ENCODE measurements at regions not wholly inside any gene's neighbourhood (a gene's known extent, or its start where the extent isn't known, plus 50 kb on each side); places are given as distances from the start of the nearest gene placed in this dataset.

GRCh38 chrX:124887572-124887971, 432.1 kb upstream of the TEX13C start:
- Histone ChIP-seq H3K27ac (ENCODE audit: insufficient read depth, low read length) (no peak overlapping the region), H3K4me2 (ENCODE audit: extremely low read depth, insufficient read depth, low read length) (no peak overlapping the region), H3K27me3 (ENCODE audit: control insufficient read depth, insufficient read depth, low read length) (no peaks in the 10 kb centered on the region), H3K9me3 (ENCODE audit: control insufficient read depth, insufficient read depth, low read depth, low read length) (no peaks in the 10 kb centered on the region), H3K4me3 (replicated peaks in 1 of 4; ENCODE audit: control extremely low read depth in 1 of 4, insufficient read depth in 1 of 4, low read depth in 3 of 4, low read length in 4 of 4) (no peak overlapping the region), H3K79me2 (ENCODE audit: control insufficient read depth, insufficient read depth, low read length) (no peaks in the 10 kb centered on the region), H4K20me1 (ENCODE audit: control insufficient read depth, extremely low read depth, insufficient read depth, low read length) (no peaks in the 10 kb centered on the region), H3K36me3 (ENCODE audit: control insufficient read depth, insufficient read depth, low read length) (no peaks in the 10 kb centered on the region), H2AFZ (ENCODE audit: low read length) (no peak overlapping the region), H3K9ac (ENCODE audit: insufficient read depth, low read length) (no peak overlapping the region), H3K4me1 (ENCODE audit: control insufficient read depth, extremely low read depth, insufficient read depth, low read length) (no peaks in the 10 kb centered on the region)
- TF ChIP-seq CTCF (conservative IDR thresholded peaks at IDR 0.05 in 1 of 2, IDR thresholded peaks at IDR 0.05 in 1 of 2; ENCODE audit: low read depth in 1 of 2, low read length in 2 of 2): no peak
- no peak for TF ChIP-seq EZH2 (IDR thresholded peaks at IDR 0.05; ENCODE audit: low read length, missing control alignments)
- no peak for DNase-seq (ENCODE audit: low read depth in 2 of 2)

- no peak overlapping the region for H3K4me2 ChIP-seq (ENCODE audit: extremely low read depth, insufficient read depth, low read length)
- H2AFZ ChIP-seq (ENCODE audit: low read length): no peak overlapping the region
- no peak for DNase-seq (ENCODE audit: low read depth in 2 of 2)
- no peaks in the 10 kb centered on the region for H3K4me1 ChIP-seq (ENCODE audit: control insufficient read depth, extremely low read depth, insufficient read depth, low read length)
- no peaks in the 10 kb centered on the region for H3K27me3 ChIP-seq (ENCODE audit: control insufficient read depth, insufficient read depth, low read length)
- H3K9me3 ChIP-seq (ENCODE audit: control insufficient read depth, insufficient read depth, low read depth, low read length): no peaks in the 10 kb centered on the region
- H3K79me2 ChIP-seq (ENCODE audit: control insufficient read depth, insufficient read depth, low read length): no peaks in the 10 kb centered on the region
- H3K27ac ChIP-seq (ENCODE audit: insufficient read depth, low read length): no peak overlapping the region
- no peak for TF ChIP-seq CTCF (conservative IDR thresholded peaks at IDR 0.05 in 1 of 2, IDR thresholded peaks at IDR 0.05 in 1 of 2; ENCODE audit: low read depth in 1 of 2, low read length in 2 of 2)
- TF ChIP-seq EZH2 (IDR thresholded peaks at IDR 0.05; ENCODE audit: low read length, missing control alignments): no peak
- H3K36me3 ChIP-seq (ENCODE audit: control insufficient read depth, insufficient read depth, low read length): no peaks in the 10 kb centered on the region
- no peaks in the 10 kb centered on the region for H4K20me1 ChIP-seq (ENCODE audit: control insufficient read depth, extremely low read depth, insufficient read depth, low read length)
- no peak overlapping the region for H3K4me3 ChIP-seq (replicated peaks in 1 of 4; ENCODE audit: control extremely low read depth in 1 of 4, insufficient read depth in 1 of 4, low read depth in 3 of 4, low read length in 4 of 4)
- H3K9ac ChIP-seq (ENCODE audit: insufficient read depth, low read length): no peak overlapping the region
These were observed 423.7 kb upstream of the TEX13C start for GRCh38 chrX:124895947-124896346.

GRCh38 chrX:124902953-124903352, 416.7 kb upstream of the TEX13C start:
- DNase-seq (ENCODE audit: low read depth in 2 of 2): no peak
- Histone ChIP-seq H3K9ac (ENCODE audit: insufficient read depth, low read length) (no peak overlapping the region), H3K4me2 (ENCODE audit: extremely low read depth, insufficient read depth, low read length) (no peak overlapping the region), H3K27ac (ENCODE audit: insufficient read depth, low read length) (no peak overlapping the region), H2AFZ (ENCODE audit: low read length) (no peak overlapping the region), H4K20me1 (ENCODE audit: control insufficient read depth, extremely low read depth, insufficient read depth, low read length) (no peaks in the 10 kb centered on the region), H3K9me3 (ENCODE audit: control insufficient read depth, insufficient read depth, low read depth, low read length) (no peaks in the 10 kb centered on the region), H3K79me2 (ENCODE audit: control insufficient read depth, insufficient read depth, low read length) (no peaks in the 10 kb centered on the region), H3K36me3 (ENCODE audit: control insufficient read depth, insufficient read depth, low read length) (no peaks in the 10 kb centered on the region), H3K4me3 (replicated peaks in 1 of 4; ENCODE audit: control extremely low read depth in 1 of 4, insufficient read depth in 1 of 4, low read depth in 3 of 4, low read length in 4 of 4) (no peak overlapping the region), H3K4me1 (ENCODE audit: control insufficient read depth, extremely low read depth, insufficient read depth, low read length) (no peaks in the 10 kb centered on the region), H3K27me3 (ENCODE audit: control insufficient read depth, insufficient read depth, low read length) (no peaks in the 10 kb centered on the region)
- no peak for TF ChIP-seq EZH2 (IDR thresholded peaks at IDR 0.05; ENCODE audit: low read length, missing control alignments)
- no peak for TF ChIP-seq CTCF (conservative IDR thresholded peaks at IDR 0.05 in 1 of 2, IDR thresholded peaks at IDR 0.05 in 1 of 2; ENCODE audit: low read depth in 1 of 2, low read length in 2 of 2)

Measured in fibroblast of lung (primary cell).